Activated naive CD4-positive, alpha-beta T cell (primary cell): ENCODE measurements at regions not wholly inside any gene's neighbourhood (a gene's known extent, or its start where the extent isn't known, plus 50 kb on each side); places are given as distances from the start of the nearest gene placed in this dataset.
"Not testable (repeated sequence)": the region's sequence is repeated elsewhere in the genome, so short reads cannot be mapped to it uniquely, and the experiment has no call there.

Source experiments
- DNase-seq, 4 experiments: peaks; one replicate each; lab custom pipeline; 2025; lab: John Stamatoyannopoulos, UW

- DNase-seq = no peak
Measured at GRCh38 chr10:33781606-33782395, 447.3 kb upstream of the NRP1 start.

GRCh38 chr10:33780961-33781360, 446.5 kb upstream of the NRP1 start:
- DNase-seq = no peak

GRCh38 chr10:33777223-33777622, 442.8 kb upstream of the NRP1 start:
- DNase-seq = no peak

- no peak for DNase-seq
Measured at GRCh38 chr10:33776419-33777070, 442.1 kb upstream of the NRP1 start.

GRCh38 chr10:33774857-33775256, 440.4 kb upstream of the NRP1 start:
- no peak for DNase-seq

- no peak for DNase-seq
Measured at GRCh38 chr10:33773886-33774480, 439.5 kb upstream of the NRP1 start.

GRCh38 chr10:33773253-33773573, 438.7 kb upstream of the NRP1 start:
- DNase-seq = no peak

- DNase-seq = no peak
Measured at GRCh38 chr10:33772370-33773252, 438.1 kb upstream of the NRP1 start.

GRCh38 chr10:33771856-33772255, 437.4 kb upstream of the NRP1 start:
- not testable (repeated sequence) for DNase-seq

GRCh38 chr10:33764694-33765185, 430.3 kb upstream of the NRP1 start:
- no peak for DNase-seq

- DNase-seq = no peak
Measured at GRCh38 chr10:33760056-33760943, 425.8 kb upstream of the NRP1 start.

- DNase-seq = no peak
Measured at GRCh38 chr10:33759191-33759590, 424.7 kb upstream of the NRP1 start.

- no peak for DNase-seq
Measured at GRCh38 chr10:33758299-33758698, 423.8 kb upstream of the NRP1 start.

GRCh38 chr10:33754052-33754451, 419.6 kb upstream of the NRP1 start:
- DNase-seq = no peak

- DNase-seq = no peak
Measured at GRCh38 chr10:33753389-33753788, 418.9 kb upstream of the NRP1 start.

- DNase-seq = no peak
Measured at GRCh38 chr10:33749790-33750189, 415.3 kb upstream of the NRP1 start.

GRCh38 chr10:33749067-33749735, 414.7 kb upstream of the NRP1 start:
- DNase-seq = no peak

GRCh38 chr10:33746836-33747268, 412.4 kb upstream of the NRP1 start:
- DNase-seq = no peak

GRCh38 chr10:33746186-33746585, 411.7 kb upstream of the NRP1 start:
- no peak for DNase-seq

- no peak for DNase-seq
Measured at GRCh38 chr10:33743429-33743857, 409.0 kb upstream of the NRP1 start.
